ENCODE measurements at regions not wholly inside any gene's neighbourhood (a gene's known extent, or its start where the extent isn't known, plus 50 kb on each side); places are given as distances from the start of the nearest gene placed in this dataset.

GRCh38 chr1:38600286-38600685 lies 259.3 kb downstream of the RRAGC start:
- no peak for TF ChIP-seq CTCF (IDR thresholded peaks at IDR 0.05; ENCODE audit: insufficient read depth, low read length, poor library complexity, severe bottlenecking)
- H3K27me3 ChIP-seq (replicated peaks; ENCODE audit: control insufficient read depth, insufficient read depth, low read length): no peaks in the 10 kb centered on the region; the same call in 1 of the 2 replicates
- DNase-seq (ENCODE audit: extremely low read depth, insufficient read length): no peak
- H3K36me3 ChIP-seq (ENCODE audit: control insufficient read depth, insufficient read depth, low read length): no peaks in the 10 kb centered on the region
- H3K4me3 ChIP-seq (replicated peaks; ENCODE audit: low read depth, low read length): no peak overlapping the region

DNA sequence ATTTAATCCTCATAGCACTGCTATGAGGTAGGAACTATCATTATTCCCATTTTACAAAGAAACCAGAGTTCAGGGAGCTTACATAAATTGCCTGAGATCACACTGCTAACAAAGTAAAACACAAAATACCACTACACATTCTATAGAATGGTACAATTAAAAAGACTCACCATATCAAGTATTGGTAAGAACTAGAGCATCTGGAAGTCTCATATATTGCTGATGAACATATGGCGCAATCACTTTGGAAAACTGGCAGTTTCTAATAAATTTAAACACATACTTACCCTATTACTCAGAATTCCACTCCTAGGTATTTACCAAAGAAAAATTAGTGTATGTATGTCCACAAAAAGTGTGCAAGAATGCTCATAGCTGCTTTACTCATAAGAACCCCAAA lies 261.5 kb downstream of the RRAGC start:
- TF ChIP-seq CTCF (IDR thresholded peaks at IDR 0.05; ENCODE audit: insufficient read depth, low read length, poor library complexity, severe bottlenecking): no peak
- H3K4me3 ChIP-seq (replicated peaks; ENCODE audit: low read depth, low read length): no peak overlapping the region
- no peaks in the 10 kb centered on the region; the same call in 1 of the 2 replicates for H3K27me3 ChIP-seq (replicated peaks; ENCODE audit: control insufficient read depth, insufficient read depth, low read length)
- no peaks in the 10 kb centered on the region for H3K36me3 ChIP-seq (ENCODE audit: control insufficient read depth, insufficient read depth, low read length)
- no peak for DNase-seq (ENCODE audit: extremely low read depth, insufficient read length)

- no peak for TF ChIP-seq CTCF (IDR thresholded peaks at IDR 0.05; ENCODE audit: insufficient read depth, low read length, poor library complexity, severe bottlenecking)
- no peak overlapping the region for H3K4me3 ChIP-seq (replicated peaks; ENCODE audit: low read depth, low read length)
- no peak for DNase-seq (ENCODE audit: extremely low read depth, insufficient read length)
Observed at GRCh38 chr1:38589036-38589435, 270.5 kb downstream of the RRAGC start.

DNA sequence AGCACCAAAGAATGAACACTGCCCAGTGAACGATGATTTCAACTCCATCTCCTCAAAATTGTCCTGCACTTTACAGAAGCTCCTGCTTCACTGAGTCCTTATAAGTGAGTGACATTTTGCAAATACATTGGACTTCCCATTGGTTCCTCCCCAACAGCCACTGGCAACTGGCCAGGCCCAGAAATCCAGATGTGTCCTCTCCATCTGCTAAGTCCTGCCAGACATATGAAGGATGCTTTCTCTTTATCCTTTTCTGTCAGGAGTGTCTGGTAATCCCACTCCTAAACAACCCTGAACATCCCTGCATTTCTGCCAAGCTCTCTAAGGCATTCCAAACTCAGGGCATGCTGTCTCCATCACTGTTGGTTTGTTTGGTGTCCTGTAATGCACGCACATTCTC lies 271.8 kb downstream of the RRAGC start:
- no peaks in the 10 kb centered on the region for H3K36me3 ChIP-seq (ENCODE audit: control insufficient read depth, insufficient read depth, low read length)
- H3K27me3 ChIP-seq (replicated peaks; ENCODE audit: control insufficient read depth, insufficient read depth, low read length): no peaks in the 10 kb centered on the region
- H3K4me3 ChIP-seq (replicated peaks; ENCODE audit: low read depth, low read length): no peak overlapping the region
- no peak for DNase-seq (ENCODE audit: extremely low read depth, insufficient read length)
- no peak for TF ChIP-seq CTCF (IDR thresholded peaks at IDR 0.05; ENCODE audit: insufficient read depth, low read length, poor library complexity, severe bottlenecking)

More at GRCh38 chr1:38589036-38589435, 270.5 kb downstream of the RRAGC start:
- H3K27me3 ChIP-seq (replicated peaks; ENCODE audit: control insufficient read depth, insufficient read depth, low read length): no peaks in the 10 kb centered on the region
- no peaks in the 10 kb centered on the region for H3K36me3 ChIP-seq (ENCODE audit: control insufficient read depth, insufficient read depth, low read length)

GRCh38 chr1:38586993-38587646 lies 272.5 kb downstream of the RRAGC start:
- peak; percentile 99 for TF ChIP-seq CTCF (IDR thresholded peaks at IDR 0.05; ENCODE audit: insufficient read depth, low read length, poor library complexity, severe bottlenecking)
- peak; percentile 36 for DNase-seq (ENCODE audit: extremely low read depth, insufficient read length)
- Histone ChIP-seq H3K4me3 (replicated peaks; ENCODE audit: low read depth, low read length) (no peak overlapping the region), H3K36me3 (ENCODE audit: control insufficient read depth, insufficient read depth, low read length) (no peaks in the 10 kb centered on the region), H3K27me3 (replicated peaks; ENCODE audit: control insufficient read depth, insufficient read depth, low read length) (no peaks in the 10 kb centered on the region)

- TF ChIP-seq CTCF (IDR thresholded peaks at IDR 0.05; ENCODE audit: insufficient read depth, low read length, poor library complexity, severe bottlenecking): no peak
- Histone ChIP-seq H3K27me3 (replicated peaks; ENCODE audit: control insufficient read depth, insufficient read depth, low read length) (no peaks in the 10 kb centered on the region), H3K4me3 (replicated peaks; ENCODE audit: low read depth, low read length) (no peak overlapping the region), H3K36me3 (ENCODE audit: control insufficient read depth, insufficient read depth, low read length) (no peaks in the 10 kb centered on the region)
- DNase-seq (ENCODE audit: extremely low read depth, insufficient read length): no peak
Observed at GRCh38 chr1:38585971-38586370, 273.6 kb downstream of the RRAGC start.

Data from GM06990 (cell line).